Lower leg skin (tissue), 3 donors: ENCODE measurements at regions not wholly inside any gene's neighbourhood (a gene's known extent, or its start where the extent isn't known, plus 50 kb on each side); places are given as distances from the start of the nearest gene placed in this dataset.

Source experiments
- CTCF ChIP-seq, 3 donors: fragments of 450-650 bp; IDR thresholded peaks; one replicate each; pipeline ENCODE4 v1.5.1; 2016; ENCODE audit warnings: antibody characterized with exemption in 3 of 3, mild to moderate bottlenecking in 3 of 3, moderate library complexity in 2 of 3
- POLR2A ChIP-seq, 2 donors: fragments of 450-650 bp; IDR thresholded peaks; one replicate each; pipeline ENCODE4 v1.6.1; 2016 to 2017; ENCODE audit warnings: antibody characterized with exemption in 2 of 2, mild to moderate bottlenecking in 1 of 2, moderate library complexity in 1 of 2

- TF ChIP-seq CTCF (IDR thresholded peaks at IDR 0.05) = no peak
- TF ChIP-seq POLR2A (IDR thresholded peaks at IDR 0.05) = no peak
These were observed 416.5 kb upstream of the KCNH7 start for GRCh38 chr2:163255086-163255485.
